GM21526 (cell line): ENCODE measurements at regions not wholly inside any gene's neighbourhood (a gene's known extent, or its start where the extent isn't known, plus 50 kb on each side); places are given as distances from the start of the nearest gene placed in this dataset.
"Not testable (repeated sequence)": the region's sequence is repeated elsewhere in the genome, so short reads cannot be mapped to it uniquely, and the experiment has no call there.

ENCODE experiments used
- ATAC-seq: cut with Tn5 transposase; IDR thresholded peaks from one replicate; pipeline ENCODE4 v1.9.1; 2021; ENCODE audit warnings: moderate library complexity; ENCODE audit not compliant: unreplicated experiment, low FRiP score

GRCh38 chr3:182118066-182118465 is 406.3 kb downstream of the SOX2 start:
- ATAC-seq = no peak

GRCh38 chr3:182121401-182121800 is 409.7 kb downstream of the SOX2 start:
- no peak for ATAC-seq

GRCh38 chr3:182122779-182123178 is 411.1 kb downstream of the SOX2 start:
- ATAC-seq = no peak

- ATAC-seq = no peak
Measured at GRCh38 chr3:182124187-182124586, 412.5 kb downstream of the SOX2 start.

- ATAC-seq = no peak
Measured at GRCh38 chr3:182124716-182125115, 413.0 kb downstream of the SOX2 start.

- no peak for ATAC-seq
Measured at GRCh38 chr3:182129740-182130139, 418.0 kb downstream of the SOX2 start.

GRCh38 chr3:182133752-182134151 is 422.0 kb downstream of the SOX2 start:
- ATAC-seq = no peak

GRCh38 chr3:182135056-182135455 is 423.3 kb downstream of the SOX2 start:
- no peak for ATAC-seq

- ATAC-seq = no peak
Measured at GRCh38 chr3:182136008-182136910, 424.5 kb downstream of the SOX2 start.

- ATAC-seq = no peak
Measured at GRCh38 chr3:182138393-182138792, 426.7 kb downstream of the SOX2 start.

GRCh38 chr3:182139627-182140357 is 428.1 kb downstream of the SOX2 start:
- ATAC-seq = no peak

- ATAC-seq = no peak
Measured at GRCh38 chr3:182142928-182143327, 431.2 kb downstream of the SOX2 start.

GRCh38 chr3:182143903-182144302 is 432.2 kb downstream of the SOX2 start:
- ATAC-seq = no peak

- ATAC-seq = no peak
Measured at GRCh38 chr3:182148360-182148759, 436.6 kb downstream of the SOX2 start.

GRCh38 chr3:182149594-182149993 is 437.9 kb downstream of the SOX2 start:
- no peak for ATAC-seq

- ATAC-seq = not testable (repeated sequence)
Measured at GRCh38 chr3:182156326-182156725, 444.6 kb downstream of the SOX2 start.

- ATAC-seq = no peak
Measured at GRCh38 chr3:182165234-182165633, 453.5 kb downstream of the SOX2 start.

GRCh38 chr3:182172534-182172933 is 460.8 kb downstream of the SOX2 start:
- ATAC-seq = no peak

GRCh38 chr3:182178488-182179200 is 466.9 kb downstream of the SOX2 start:
- ATAC-seq = no peak

- ATAC-seq = no peak
Measured at GRCh38 chr3:182179631-182180030, 467.9 kb downstream of the SOX2 start.
